ENCODE measurements at regions not wholly inside any gene's neighbourhood (a gene's known extent, or its start where the extent isn't known, plus 50 kb on each side); places are given as distances from the start of the nearest gene placed in this dataset.

DNA sequence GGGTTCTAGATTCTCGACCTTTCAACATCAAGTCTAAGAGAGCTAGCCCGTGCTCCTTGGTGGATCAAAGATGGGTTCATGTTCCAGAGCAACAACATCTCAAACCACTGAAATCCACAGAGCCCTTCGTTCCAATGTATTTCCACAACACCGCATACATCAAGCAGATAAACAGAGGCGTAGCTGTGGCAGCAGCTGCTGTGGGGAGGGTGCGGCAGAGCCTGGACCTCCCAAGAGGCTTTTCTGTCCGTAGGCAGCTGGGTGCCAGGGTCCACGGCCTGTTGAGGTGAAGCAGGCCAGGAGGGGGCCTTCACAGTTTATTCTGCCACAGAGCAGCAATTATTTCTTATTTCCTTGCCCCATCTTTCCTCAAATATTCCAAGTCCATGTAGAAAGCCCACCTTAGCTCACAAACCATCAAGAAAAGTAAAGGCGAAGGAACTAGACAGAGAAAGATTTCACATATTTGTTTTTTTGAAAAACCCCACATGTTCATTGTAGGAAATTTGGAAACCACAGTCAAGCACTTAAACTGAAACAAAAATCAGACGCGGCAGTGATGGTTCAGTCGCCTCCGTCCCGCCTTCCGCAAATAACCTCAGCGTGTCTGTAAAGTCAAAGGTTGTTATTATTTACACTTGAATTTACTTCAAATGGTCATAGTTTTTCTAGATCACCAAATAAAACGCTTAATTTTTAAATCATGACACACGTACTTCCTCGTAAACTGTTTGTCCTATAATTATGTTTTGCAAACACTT lies 144.6 kb upstream of the FOXF1 start:
- TF ChIP-seq POLR2A (IDR thresholded peaks at IDR 0.05; ENCODE audit: extremely low read depth, insufficient read length): no peak
- no peak for TF ChIP-seq MYC (IDR thresholded peaks at IDR 0.05; ENCODE audit: low read depth, low read length)
- TF ChIP-seq CTCF (IDR thresholded peaks at IDR 0.05; ENCODE audit: low read depth, low read length): no peak
